ENCODE measurements at regions not wholly inside any gene's neighbourhood (a gene's known extent, or its start where the extent isn't known, plus 50 kb on each side); places are given as distances from the start of the nearest gene placed in this dataset.
"Not testable (repeated sequence)": the region's sequence is repeated elsewhere in the genome, so short reads cannot be mapped to it uniquely, and the experiment has no call there.

DNA sequence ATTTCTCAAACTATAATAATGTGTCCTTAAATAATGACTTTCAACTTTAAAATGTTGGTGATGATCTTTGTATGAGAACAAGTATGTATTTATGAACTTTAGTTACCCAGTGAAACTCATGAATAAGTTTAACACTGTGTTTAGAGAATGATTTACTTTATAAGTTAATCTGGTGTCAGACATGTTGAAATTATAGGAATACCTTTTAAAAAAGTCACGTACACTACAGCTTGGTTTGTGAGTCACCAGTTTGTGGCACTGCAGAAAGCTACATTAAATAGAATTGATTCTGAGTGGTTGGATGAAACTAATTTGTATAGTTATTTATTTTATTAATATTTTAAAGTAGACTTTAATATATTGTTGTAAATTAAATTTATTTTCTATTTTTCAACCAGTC, 1366.2 kb upstream of the PCDH20 start:
- TF ChIP-seq, protein P1, sequence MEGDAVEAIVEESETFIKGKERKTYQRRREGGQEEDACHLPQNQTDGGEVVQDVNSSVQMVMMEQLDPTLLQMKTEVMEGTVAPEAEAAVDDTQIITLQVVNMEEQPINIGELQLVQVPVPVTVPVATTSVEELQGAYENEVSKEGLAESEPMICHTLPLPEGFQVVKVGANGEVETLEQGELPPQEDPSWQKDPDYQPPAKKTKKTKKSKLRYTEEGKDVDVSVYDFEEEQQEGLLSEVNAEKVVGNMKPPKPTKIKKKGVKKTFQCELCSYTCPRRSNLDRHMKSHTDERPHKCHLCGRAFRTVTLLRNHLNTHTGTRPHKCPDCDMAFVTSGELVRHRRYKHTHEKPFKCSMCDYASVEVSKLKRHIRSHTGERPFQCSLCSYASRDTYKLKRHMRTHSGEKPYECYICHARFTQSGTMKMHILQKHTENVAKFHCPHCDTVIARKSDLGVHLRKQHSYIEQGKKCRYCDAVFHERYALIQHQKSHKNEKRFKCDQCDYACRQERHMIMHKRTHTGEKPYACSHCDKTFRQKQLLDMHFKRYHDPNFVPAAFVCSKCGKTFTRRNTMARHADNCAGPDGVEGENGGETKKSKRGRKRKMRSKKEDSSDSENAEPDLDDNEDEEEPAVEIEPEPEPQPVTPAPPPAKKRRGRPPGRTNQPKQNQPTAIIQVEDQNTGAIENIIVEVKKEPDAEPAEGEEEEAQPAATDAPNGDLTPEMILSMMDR (conservative IDR thresholded peaks at IDR 0.05): no peak

DNA sequence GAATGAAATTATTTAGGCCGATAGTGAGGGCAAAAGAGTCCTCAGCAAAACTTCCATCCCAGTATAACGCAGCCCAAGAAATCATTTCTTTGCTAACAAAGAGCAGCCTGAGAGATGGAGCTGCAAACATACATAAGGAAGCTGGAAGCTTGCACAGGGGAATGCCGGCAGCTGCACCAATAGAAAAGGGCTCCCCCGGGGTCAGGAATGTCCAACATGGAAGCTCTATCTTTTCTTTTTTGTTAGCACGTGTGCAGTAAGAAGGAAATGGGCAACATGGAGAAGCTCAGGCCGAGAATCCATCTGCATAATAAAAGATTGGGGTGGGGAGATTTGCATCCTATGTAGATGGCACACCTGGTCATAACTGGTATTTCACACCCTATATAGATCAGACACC, 1363.5 kb upstream of the PCDH20 start:
- H3K27ac ChIP-seq: no peak overlapping the region
- TF ChIP-seq, protein P1 (conservative IDR thresholded peaks at IDR 0.05): no peak

More for the DNA sequence above, 1366.2 kb upstream of the PCDH20 start:
- no peak overlapping the region for H3K27ac ChIP-seq

DNA sequence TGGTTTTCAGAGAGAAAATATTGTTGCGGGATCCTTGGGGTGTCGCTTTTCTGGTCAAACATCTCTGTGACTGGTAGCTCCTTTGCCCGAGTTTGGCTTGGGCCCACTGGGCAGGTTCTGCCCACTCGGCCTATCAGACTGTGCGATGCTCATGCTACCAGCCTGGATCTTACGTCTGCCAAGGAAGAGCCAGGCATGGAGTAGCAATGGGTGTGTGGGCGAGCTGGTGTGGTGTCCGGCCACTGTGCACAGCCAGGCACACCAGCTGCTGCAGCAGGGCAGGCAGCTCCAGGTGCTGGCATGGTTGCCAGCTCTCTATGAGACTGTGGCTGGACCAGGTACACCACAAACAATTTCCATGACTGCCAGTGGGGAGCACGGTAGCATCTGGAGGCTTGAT, 1351.8 kb upstream of the PCDH20 start:
- no peak overlapping the region for H3K27ac ChIP-seq
- TF ChIP-seq, protein P1 (conservative IDR thresholded peaks at IDR 0.05): no peak

DNA sequence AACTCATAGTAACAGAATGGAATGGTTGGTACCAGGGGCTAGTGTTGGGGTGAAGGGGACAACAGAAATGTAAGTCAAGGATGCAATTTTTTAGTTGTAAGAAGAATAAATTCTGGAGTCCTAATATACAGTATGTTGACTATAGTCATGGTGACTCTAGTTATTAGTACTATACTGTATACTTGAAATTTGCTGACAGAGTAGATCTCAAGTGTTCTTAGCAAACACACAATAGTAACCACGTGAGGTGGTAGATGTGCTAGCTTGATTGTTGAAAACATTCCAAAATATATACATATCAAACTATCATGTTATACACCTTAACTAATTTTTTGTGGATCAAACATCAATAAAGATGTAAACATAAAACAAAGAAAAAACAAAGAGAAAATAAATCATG, 1345.1 kb upstream of the PCDH20 start:
- TF ChIP-seq, protein P1 (conservative IDR thresholded peaks at IDR 0.05): no peak
- no peak overlapping the region for H3K27ac ChIP-seq

DNA sequence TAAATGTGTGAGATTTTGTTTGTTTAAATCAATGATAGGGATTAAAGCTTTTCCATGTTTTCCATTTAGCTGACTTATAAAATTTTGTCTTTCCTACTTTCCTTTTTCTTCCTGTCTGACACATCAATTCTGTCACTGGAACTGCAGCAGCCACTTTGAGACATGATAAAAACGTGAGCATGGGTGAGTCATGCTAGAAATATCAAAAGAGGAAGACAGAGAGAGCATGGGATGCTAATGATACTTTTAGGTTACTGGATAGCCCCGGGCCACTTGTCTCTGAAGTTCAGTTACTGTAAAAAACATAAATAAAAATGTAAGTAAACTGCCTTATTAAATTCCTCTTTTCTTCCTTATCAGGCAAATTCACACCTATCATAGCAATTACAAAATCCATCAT, 1332.0 kb upstream of the PCDH20 start:
- TF ChIP-seq, protein P1 (conservative IDR thresholded peaks at IDR 0.05): no peak
- no peak overlapping the region for H3K27ac ChIP-seq

DNA sequence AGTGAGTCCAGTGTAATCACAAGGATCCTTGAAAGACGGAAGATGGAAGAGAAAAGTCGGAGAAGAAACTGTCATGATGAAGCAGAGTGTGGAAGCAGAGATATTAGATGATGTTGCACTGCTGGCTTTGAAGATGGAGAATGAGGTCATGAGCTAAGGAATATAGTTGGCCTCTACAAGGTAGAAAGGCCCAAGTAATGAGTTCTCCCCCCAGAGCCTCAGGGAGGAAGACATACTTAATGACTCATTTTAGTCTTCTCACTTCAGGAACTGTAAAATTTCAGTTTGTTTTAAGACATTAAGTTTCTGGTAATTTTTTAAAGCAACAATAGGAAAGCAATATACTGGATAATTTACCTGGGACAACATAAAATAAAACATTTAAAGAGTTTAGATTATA, 1331.5 kb upstream of the PCDH20 start:
- TF ChIP-seq, protein P1 (conservative IDR thresholded peaks at IDR 0.05): no peak
- H3K27ac ChIP-seq: no peak overlapping the region

DNA sequence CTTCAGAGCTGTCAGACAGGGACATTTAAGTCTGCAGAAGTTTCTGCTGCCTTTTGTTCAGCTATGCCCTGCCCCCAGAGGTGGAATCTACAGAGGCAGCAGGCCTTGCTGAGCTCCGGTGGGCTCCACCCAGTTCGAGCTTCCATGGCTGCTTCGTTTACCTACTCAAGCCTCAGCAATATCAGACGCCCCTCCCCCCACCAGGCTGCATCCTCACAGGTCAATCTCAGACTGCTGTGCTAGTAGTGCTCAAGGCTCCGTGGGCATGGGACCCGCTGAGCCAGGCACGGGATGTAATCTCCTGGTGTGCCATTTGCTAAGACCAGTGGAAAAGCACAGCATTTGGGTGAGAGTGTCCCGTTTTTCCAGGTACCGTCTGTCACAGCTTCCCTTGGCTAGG, 1314.1 kb upstream of the PCDH20 start:
- not testable (repeated sequence) for H3K27ac ChIP-seq

DNA sequence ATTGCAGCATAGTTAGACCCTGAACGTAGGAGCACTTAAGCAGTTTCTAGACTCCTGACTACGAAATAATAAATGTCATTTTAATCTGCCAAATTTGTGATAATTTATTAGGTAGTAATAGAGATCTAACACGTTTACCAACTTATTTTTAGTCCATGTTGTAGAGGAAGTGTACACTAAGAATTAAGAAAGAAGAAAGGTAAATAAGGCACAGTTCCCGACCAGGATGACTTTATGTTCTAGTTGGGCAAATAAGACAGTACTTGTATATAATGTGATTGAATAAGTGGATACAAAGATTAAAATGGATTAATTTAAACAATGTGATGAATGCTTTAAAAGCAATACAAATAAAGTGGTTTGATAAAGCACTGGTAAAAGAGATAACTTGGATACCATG, 1306.2 kb upstream of the PCDH20 start:
- TF ChIP-seq, protein P1 (conservative IDR thresholded peaks at IDR 0.05): no peak
- H3K27ac ChIP-seq: peak overlapping the region; percentile 35

DNA sequence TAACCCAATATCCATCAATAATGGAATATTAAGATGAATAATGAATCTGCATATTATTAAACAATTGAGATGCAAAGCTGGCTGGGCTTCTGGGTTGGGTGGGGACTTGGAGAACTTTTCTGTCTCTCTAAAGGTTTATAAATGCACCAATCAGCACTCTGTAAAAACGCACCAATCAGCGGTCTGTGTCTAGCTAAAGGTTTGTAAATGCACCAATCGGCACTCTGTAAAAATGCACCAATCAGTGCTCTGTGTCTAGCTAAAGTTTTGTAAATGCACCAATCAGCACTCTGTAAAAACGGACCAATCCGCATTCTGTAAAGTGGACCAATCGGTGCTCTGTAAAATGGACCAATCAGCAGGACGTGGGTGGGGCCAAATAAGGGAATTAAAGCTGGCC, 1296.3 kb upstream of the PCDH20 start:
- H3K27ac ChIP-seq: not testable (repeated sequence)
